Neuronal stem cell (in vitro differentiated cells): ENCODE measurements at regions not wholly inside any gene's neighbourhood (a gene's known extent, or its start where the extent isn't known, plus 50 kb on each side); places are given as distances from the start of the nearest gene placed in this dataset.

Experiments used
- DNase-seq: peaks from one replicate; pipeline ENCODE4 v3.0.0-alpha.2; 2013; ENCODE audit warnings: low spot score
- H2AFZ ChIP-seq: one replicate; pipeline ENCODE4 v1.6.1; 2013; ENCODE audit warnings: mild to moderate bottlenecking, low read length, inconsistent platforms
- H2AK5ac ChIP-seq: 2 replicates; pipeline ENCODE4 v1.6.1; 2013; ENCODE audit warnings: low read depth, mild to moderate bottlenecking, inconsistent platforms, low read length, moderate library complexity, mixed read lengths
- H2BK120ac ChIP-seq: 2 replicates; pipeline ENCODE4 v1.6.1; 2013; ENCODE audit warnings: low read depth, mild to moderate bottlenecking, inconsistent platforms, low read length, moderate library complexity, mixed read lengths
- H2BK12ac ChIP-seq: one replicate; pipeline ENCODE4 v1.6.1; 2013; ENCODE audit warnings: low read length, inconsistent platforms
- H2BK15ac ChIP-seq: 2 replicates; pipeline ENCODE4 v1.6.1; 2013; ENCODE audit warnings: mild to moderate bottlenecking, low read length, inconsistent platforms, mixed read lengths
- H2BK5ac ChIP-seq: one replicate; pipeline ENCODE4 v1.6.1; 2013; ENCODE audit warnings: inconsistent platforms, mild to moderate bottlenecking, low read length, moderate library complexity
- H3K14ac ChIP-seq: one replicate; pipeline ENCODE4 v1.6.1; 2013; ENCODE audit warnings: low read length, inconsistent platforms
- H3K18ac ChIP-seq: 2 replicates; pipeline ENCODE4 v1.6.1; 2013; ENCODE audit warnings: low read length, inconsistent platforms
- H3K23ac ChIP-seq: 2 replicates; pipeline ENCODE4 v1.6.1; 2013; ENCODE audit warnings: low read depth, mild to moderate bottlenecking, mixed read lengths, low read length, inconsistent platforms; ENCODE audit not compliant: poor library complexity
- H3K27ac ChIP-seq: replicated peaks from 3 replicates; pipeline ENCODE4 v1.5.1; 2013; ENCODE audit warnings: low read length, inconsistent platforms
- H3K27me3 ChIP-seq, 3 experiments: 2 replicates each; pipeline ENCODE4 v1.6.1; 2013; ENCODE audit warnings: low read length in 3 of 3, mild to moderate bottlenecking in 2 of 3, inconsistent platforms in 1 of 3, low read depth in 1 of 3, mixed read lengths in 1 of 3, moderate library complexity in 1 of 3; ENCODE audit not compliant: control insufficient read depth in 3 of 3, insufficient read depth in 3 of 3
- H3K36me3 ChIP-seq, 2 donors: replicated peaks in 1 of 2; 2 replicates each; pipeline ENCODE4 v1.6.1; 2013; ENCODE audit warnings: low read length in 2 of 2; ENCODE audit not compliant: control insufficient read depth in 2 of 2, insufficient read depth in 2 of 2
- H3K4ac ChIP-seq: 2 replicates; pipeline ENCODE4 v1.6.1; 2013; ENCODE audit warnings: inconsistent platforms, mild to moderate bottlenecking, low read length, moderate library complexity
- H3K4me1 ChIP-seq, 2 donors: 1 replicate in 1 of 2; 2 replicates in 1 of 2; pipeline ENCODE4 v1.6.1; 2013; ENCODE audit warnings: low read length in 2 of 2, low read depth in 1 of 2; ENCODE audit not compliant: control insufficient read depth in 2 of 2, insufficient read depth in 1 of 2
- H3K4me2 ChIP-seq: one replicate; pipeline ENCODE4 v1.6.1; 2013; ENCODE audit warnings: mild to moderate bottlenecking, low read length, inconsistent platforms; ENCODE audit not compliant: insufficient read depth, poor library complexity, severe bottlenecking
- H3K4me3 ChIP-seq, 2 donors: 2 replicates each; pipeline ENCODE4 v1.5.1; 2013; ENCODE audit warnings: low read length in 2 of 2, mild to moderate bottlenecking in 2 of 2, inconsistent platforms in 1 of 2, moderate library complexity in 1 of 2
- H3K79me1 ChIP-seq: one replicate; pipeline ENCODE4 v1.6.1; 2013; ENCODE audit warnings: low read depth, mild to moderate bottlenecking, inconsistent platforms, low read length, moderate library complexity
- H3K9ac ChIP-seq: one replicate; pipeline ENCODE4 v1.6.1; 2013; ENCODE audit warnings: mild to moderate bottlenecking, low read depth, low read length, inconsistent platforms; ENCODE audit not compliant: poor library complexity
- H3K9me3 ChIP-seq, 2 donors: replicated peaks in 1 of 2; 2 replicates each; pipeline versions ENCODE3 to v1.6.1; 2013; ENCODE audit warnings: low read length in 2 of 2, mild to moderate bottlenecking in 2 of 2, inconsistent platforms in 1 of 2, low read depth in 1 of 2, mixed read lengths in 1 of 2, moderate library complexity in 1 of 2; ENCODE audit not compliant: control insufficient read depth in 2 of 2, insufficient read depth in 1 of 2
- H4K8ac ChIP-seq: one replicate; pipeline ENCODE4 v1.6.1; 2013; ENCODE audit warnings: low read depth, mild to moderate bottlenecking, inconsistent platforms, low read length, moderate library complexity
- H4K91ac ChIP-seq: one replicate; pipeline ENCODE4 v1.6.1; 2013; ENCODE audit warnings: low read length, low read depth, mild to moderate bottlenecking, inconsistent platforms; ENCODE audit not compliant: poor library complexity
- WGBS, 2 donors: extraction: QIAGEN DNeasy Blood & Tissue Kit; methylation state at CpG; one replicate each; pipeline ENCODE4 v1.1.7; 2013; ENCODE audit warnings: missing lambda C conversion rate in 2 of 2, mixed read lengths in 1 of 2; ENCODE audit not compliant: insufficient read length in 2 of 2, insufficient replicate concordance in 1 of 2; ENCODE audit errors: extremely low coverage in 2 of 2; 5-methylcytosine and 5-hydroxymethylcytosine counted together

DNA sequence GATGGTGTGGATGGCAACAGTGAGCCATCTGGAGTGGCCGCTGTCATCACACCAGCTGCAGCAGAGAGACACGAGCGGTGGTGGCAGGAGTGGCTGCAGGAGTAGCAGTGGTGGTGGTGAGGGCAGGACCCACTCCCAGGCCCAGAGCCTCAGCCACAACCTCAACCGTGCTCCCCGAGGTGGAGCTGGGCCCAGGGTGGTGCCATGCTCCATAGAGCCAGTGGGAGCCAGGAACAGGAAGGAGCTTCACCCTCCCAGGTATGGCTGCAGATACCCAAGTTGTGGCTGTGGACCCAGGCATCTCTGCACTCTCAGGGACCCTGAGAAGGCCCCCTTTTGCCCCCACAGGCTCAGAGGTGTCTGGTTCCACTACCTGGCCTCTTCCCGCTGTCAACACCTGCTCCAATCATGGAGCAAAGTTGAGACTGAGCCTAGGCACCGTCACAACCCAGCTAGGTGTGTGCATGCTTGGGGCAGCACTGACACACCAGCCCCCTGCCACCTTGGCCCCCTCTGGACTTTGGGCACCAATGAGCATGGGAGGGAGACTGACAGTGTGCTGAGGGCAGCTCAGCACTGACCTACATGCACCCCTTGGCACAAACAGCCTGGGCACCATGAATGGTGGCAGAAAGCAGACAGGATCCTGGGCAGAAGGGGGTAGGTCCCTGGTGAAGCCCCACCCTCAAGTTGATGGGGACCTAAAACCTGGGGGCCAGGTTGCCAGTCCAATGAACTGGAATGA is 188.9 kb downstream of the NDUFA10 start:
- Histone ChIP-seq H3K9me3 (peaks cover 0 to 2% of the 10 kb centered on the region in 2 donors), H3K79me1 (no peaks in the 10 kb centered on the region), H2BK15ac (peak overlapping the region; percentile 81), H2AFZ (no peak overlapping the region), H4K8ac (no peak overlapping the region), H3K4me1 (peaks cover 4% of the 10 kb centered on the region in 2 donors), H3K4me2 (no peak overlapping the region), H2AK5ac (peak overlapping the region; percentile 63), H2BK120ac (no peak overlapping the region), H3K9ac (no peak overlapping the region), H3K14ac (peak overlapping the region; percentile 96), H3K18ac (peak overlapping the region; percentile 76), H3K27ac (no peak overlapping the region), H3K4me3 (peak overlapping the region in 1 of 2 donors; percentile 56), H3K36me3 (no peaks in the 10 kb centered on the region), H3K4ac (no peak overlapping the region), H2BK5ac (no peak overlapping the region), H2BK12ac (no peak overlapping the region), H4K91ac (no peak overlapping the region), H3K27me3 (no peaks in the 10 kb centered on the region), H3K23ac (no peak overlapping the region)
- WGBS, 2 donors = no CpG with 5 or more reads among the region's 7 CpGs
- DNase-seq = no peak

DNA sequence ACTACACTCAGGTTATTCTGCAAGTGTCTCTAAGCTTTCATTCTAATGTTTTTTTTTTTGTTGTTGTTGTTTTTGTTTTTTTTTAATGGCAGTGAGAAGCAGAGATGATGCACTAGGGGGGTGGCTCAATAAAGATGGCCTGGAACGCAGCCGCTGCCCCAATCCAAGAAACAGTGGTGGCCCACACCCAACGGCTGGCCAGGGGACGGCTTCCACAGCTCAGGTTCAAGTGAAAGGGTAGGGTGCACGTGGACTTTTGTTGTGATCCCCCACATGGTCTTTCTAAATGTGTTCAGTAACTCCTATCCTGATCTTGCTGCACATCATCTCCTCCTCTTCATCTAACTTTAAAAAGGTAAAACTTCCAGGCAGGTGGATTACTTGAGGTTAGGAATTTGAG is 190.1 kb downstream of the NDUFA10 start:
- Histone ChIP-seq H3K36me3 (no peaks in the 10 kb centered on the region), H3K4me2 (no peak overlapping the region), H3K23ac (no peak overlapping the region), H3K9ac (no peak overlapping the region), H3K9me3 (peaks cover 0 to 2% of the 10 kb centered on the region in 2 donors), H2AFZ (no peak overlapping the region), H3K4ac (no peak overlapping the region), H4K8ac (no peak overlapping the region), H3K4me3 (no peak overlapping the region), H3K27me3 (no peaks in the 10 kb centered on the region), H3K79me1 (no peaks in the 10 kb centered on the region), H2BK12ac (no peak overlapping the region), H3K27ac (no peak overlapping the region), H2AK5ac (no peak overlapping the region), H3K4me1 (peaks cover 8 to 9% of the 10 kb centered on the region in 2 donors), H3K14ac (no peak overlapping the region), H2BK5ac (no peak overlapping the region), H2BK15ac (no peak overlapping the region), H3K18ac (no peak overlapping the region), H4K91ac (no peak overlapping the region), H2BK120ac (no peak overlapping the region)
- no CpG with 5 or more reads among the region's 5 CpGs for WGBS, 2 donors
- no peak for DNase-seq

DNA sequence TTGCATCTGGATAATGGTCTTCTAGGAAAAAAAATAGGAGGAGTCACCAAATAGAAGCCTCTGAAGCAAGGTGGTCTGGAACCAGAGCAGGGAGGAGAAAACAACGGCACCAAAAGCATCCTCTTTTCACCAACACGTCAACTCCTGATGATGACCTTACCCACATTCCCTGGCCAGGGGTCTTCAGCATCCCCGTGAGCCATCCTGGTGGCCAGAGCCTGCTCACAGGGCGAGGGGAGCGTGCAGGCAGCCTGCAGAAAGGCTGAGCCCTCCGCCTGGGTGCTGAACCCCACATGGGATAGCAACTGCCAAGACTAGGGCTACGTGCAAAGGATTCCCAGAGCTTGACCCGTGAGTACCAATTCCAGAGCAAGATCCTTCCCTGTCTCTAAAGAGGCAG is 191.0 kb downstream of the NDUFA10 start:
- WGBS, 2 donors = no CpG with 5 or more reads among the region's 8 CpGs
- no peak overlapping the region for H3K4me2 ChIP-seq
- H2AFZ ChIP-seq = no peak overlapping the region

GRCh38 chr2:239833269-239834109 is 191.7 kb downstream of the NDUFA10 start:
- H3K36me3 ChIP-seq = no peaks in the 10 kb centered on the region
- no peak overlapping the region for H2BK12ac ChIP-seq
- no peak overlapping the region for H3K23ac ChIP-seq
- no peak overlapping the region for H3K27ac ChIP-seq
- no peaks in the 10 kb centered on the region for H3K27me3 ChIP-seq
- H3K4me1 ChIP-seq = peaks cover 8 to 9% of the 10 kb centered on the region in 2 donors
- peak overlapping the region; percentile 83 for H2BK15ac ChIP-seq
- H3K79me1 ChIP-seq = no peaks in the 10 kb centered on the region
- peak overlapping the region; percentile 18 for H3K9ac ChIP-seq
- peaks cover 0 to 2% of the 10 kb centered on the region in 2 donors for H3K9me3 ChIP-seq
- no peak for DNase-seq
- H2AK5ac ChIP-seq = peak overlapping the region; percentile 59
- H3K18ac ChIP-seq = peak overlapping the region; percentile 45
- H3K14ac ChIP-seq = peak overlapping the region; percentile 4
- H4K91ac ChIP-seq = no peak overlapping the region
- no peak overlapping the region for H4K8ac ChIP-seq
- no peak overlapping the region for H3K4me3 ChIP-seq
- no peak overlapping the region for H3K4ac ChIP-seq
- H2BK5ac ChIP-seq = no peak overlapping the region
- no CpG with 5 or more reads among the region's 21 CpGs for WGBS, 2 donors
- H2BK120ac ChIP-seq = peak overlapping the region; percentile 55
- H3K4me2 ChIP-seq = no peak overlapping the region
- no peak overlapping the region for H2AFZ ChIP-seq

More for the DNA sequence above, 191.0 kb downstream of the NDUFA10 start:
- H3K27ac ChIP-seq = no peak overlapping the region
- H3K14ac ChIP-seq = no peak overlapping the region
- H2BK12ac ChIP-seq = no peak overlapping the region
- H2AK5ac ChIP-seq = no peak overlapping the region
- H3K4me1 ChIP-seq = peaks cover 8 to 9% of the 10 kb centered on the region in 2 donors
- H2BK5ac ChIP-seq = no peak overlapping the region
- H3K9ac ChIP-seq = no peak overlapping the region
- DNase-seq = no peak
- no peaks in the 10 kb centered on the region for H3K79me1 ChIP-seq
- H4K8ac ChIP-seq = no peak overlapping the region
- H2BK120ac ChIP-seq = no peak overlapping the region
- no peaks in the 10 kb centered on the region for H3K27me3 ChIP-seq
- H3K23ac ChIP-seq = peak overlapping the region; percentile 3
- H4K91ac ChIP-seq = no peak overlapping the region
- no peak overlapping the region for H3K4ac ChIP-seq
- peak overlapping the region in 1 of 2 donors; percentile 18 for H3K4me3 ChIP-seq
- no peaks in the 10 kb centered on the region for H3K36me3 ChIP-seq
- H3K9me3 ChIP-seq = peaks cover 0 to 2% of the 10 kb centered on the region in 2 donors
- H2BK15ac ChIP-seq = no peak overlapping the region
- peak overlapping the region; percentile 74 for H3K18ac ChIP-seq
